HCT116 (cell line): ENCODE measurements at regions not wholly inside any gene's neighbourhood (a gene's known extent, or its start where the extent isn't known, plus 50 kb on each side); places are given as distances from the start of the nearest gene placed in this dataset.
"Not testable (repeated sequence)": the region's sequence is repeated elsewhere in the genome, so short reads cannot be mapped to it uniquely, and the experiment has no call there.

ENCODE experiments used
- ATAC-seq: fragments of 200-7000 bp; cut with Tn5 transposase; 2 replicates; pipeline ENCODE4 v1.9.1; 2020; ENCODE audit warnings: mild to moderate bottlenecking, moderate library complexity
- BruUV-seq: library from RNA; stranded (reverse); fragments of 400-500 nt; replicated peaks from 2 replicates; lab custom pipeline; 2021; lab: Mats Ljungman, UMichigan
- CTCF ChIA-PET: fragments of 300-600 bp; sonication (Branson Sonifier 250); formaldehyde crosslinking; loops from one replicate; lab custom pipeline; 2021; ENCODE audit warnings: antibody characterized with exemption; lab: Charles Lee
- POLR2A ChIA-PET: fragments of 300-600, 350-600 bp; sonication (Branson Sonifier 250); formaldehyde crosslinking; loops from one replicate; lab custom pipeline; 2021; ENCODE audit warnings: antibody characterized with exemption; lab: Charles Lee
- RAD21 ChIA-PET, 2 experiments: fragments of 300-600 bp; sonication (Branson Sonifier 250); formaldehyde crosslinking; loops; one replicate each; lab custom pipeline; 2023; ENCODE audit warnings: low total read pairs in 2 of 2; ENCODE audit not compliant: uncharacterized antibody in 2 of 2, unreplicated experiment in 2 of 2, low non-redundant PET in 1 of 2; lab: Charles Lee
- DNase-seq: peaks from one replicate; pipeline ENCODE4 v3.0.0-alpha.2; 2010; ENCODE audit warnings: low read depth, low spot score
- H2AFZ ChIP-seq: fragments of 200-600 bp; shearing (Covaris generic), sonication (generic); 2 replicates; pipeline ENCODE4 v1.6.1; 2017; ENCODE audit warnings: low read depth, mixed run types, mixed read lengths, antibody characterized with exemption, low read length; ENCODE audit not compliant: poor library complexity, severe bottlenecking
- H3K27ac ChIP-seq: 2 replicates; pipeline ENCODE4 v1.5.1; 2012; ENCODE audit warnings: low read depth, low read length
- H3K27me3 ChIP-seq: fragments of 200-600 bp; sonication (generic); 2 replicates; pipeline ENCODE4 v1.6.1; 2016; ENCODE audit warnings: mixed run types, low read length, mixed read lengths; ENCODE audit not compliant: insufficient read depth
- H3K36me3 ChIP-seq, 2 experiments: fragments of 200-500 bp in 1 of 2; fragments of 200-600 bp in 1 of 2; sonication (Bioruptor generic) in 1 of 2; sonication (generic) in 1 of 2; 2 replicates each; pipeline versions ENCODE4 v1.5.1 to v1.6.1; 2014 to 2016; ENCODE audit warnings: low read length in 2 of 2, inconsistent platforms in 1 of 2, mixed read lengths in 1 of 2, mixed run types in 1 of 2; ENCODE audit not compliant: insufficient read depth in 2 of 2, control insufficient read depth in 1 of 2
- H3K4me1 ChIP-seq, 2 experiments: fragments of 200-600 bp in 1 of 2; sonication (generic) in 1 of 2; 2 replicates each; pipeline versions ENCODE4 v1.5.1 to v1.6.1; 2012 to 2017; ENCODE audit warnings: low read length in 2 of 2, inconsistent platforms in 1 of 2, mild to moderate bottlenecking in 1 of 2, mixed read lengths in 1 of 2, mixed run types in 1 of 2, moderate library complexity in 1 of 2; ENCODE audit not compliant: insufficient read depth in 2 of 2, control insufficient read depth in 1 of 2
- H3K4me2 ChIP-seq: fragments of 200-600 bp; sonication (generic); 2 replicates; pipeline ENCODE4 v1.6.1; 2017; ENCODE audit warnings: mixed run types, low read length, mixed read lengths
- H3K4me3 ChIP-seq, 2 experiments: fragments of 200-600 bp in 1 of 2; sonication (generic) in 1 of 2; replicated peaks in 1 of 2; 2 replicates each; pipeline ENCODE4 v1.5.1; 2011 to 2016; ENCODE audit warnings: low read length in 2 of 2, control low read depth in 1 of 2, low read depth in 1 of 2, mild to moderate bottlenecking in 1 of 2, mixed read lengths in 1 of 2, mixed run types in 1 of 2
- H3K79me2 ChIP-seq: fragments of 200-600 bp; sonication (generic); 2 replicates; pipeline ENCODE4 v1.6.1; 2017; ENCODE audit warnings: mild to moderate bottlenecking, mixed run types, low read length, moderate library complexity, mixed read lengths; ENCODE audit not compliant: insufficient read depth
- H3K9ac ChIP-seq: fragments of 200-600 bp; sonication (generic); 2 replicates; pipeline ENCODE4 v1.6.1; 2016; ENCODE audit warnings: low read length, mixed read lengths
- H3K9me2 ChIP-seq: fragments of 200-600 bp; sonication (generic), shearing (Covaris generic); 2 replicates; pipeline ENCODE4 v1.6.1; 2017; ENCODE audit warnings: mixed run types, mild to moderate bottlenecking, moderate library complexity; ENCODE audit not compliant: insufficient read depth
- H3K9me3 ChIP-seq, 2 experiments: fragments of 200-500 bp in 1 of 2; fragments of 200-600 bp in 1 of 2; sonication (Bioruptor generic) in 1 of 2; sonication (generic) in 1 of 2; 2 replicates each; pipeline ENCODE4 v1.6.1; 2014 to 2017; ENCODE audit warnings: low read length in 2 of 2, mixed read lengths in 2 of 2, inconsistent platforms in 1 of 2, low read depth in 1 of 2, mild to moderate bottlenecking in 1 of 2, mixed run types in 1 of 2, moderate library complexity in 1 of 2; ENCODE audit not compliant: control insufficient read depth in 1 of 2, insufficient read depth in 1 of 2
- H4K20me1 ChIP-seq: fragments of 200-600 bp; sonication (generic), shearing (Covaris generic); 2 replicates; pipeline ENCODE4 v1.6.1; 2017; ENCODE audit warnings: mixed run types, mild to moderate bottlenecking, moderate library complexity; ENCODE audit not compliant: insufficient read depth
- CEBPB ChIP-seq: IDR thresholded peaks from 2 replicates; pipeline ENCODE4 v1.6.1; 2012; ENCODE audit warnings: low read depth
- CTCF ChIP-seq, 3 experiments: fragments of 200-600 bp in 1 of 3; sonication (generic) in 1 of 3; IDR thresholded peaks in 2 of 3; conservative IDR thresholded peaks in 1 of 3; 2 replicates each; pipeline ENCODE4 v1.5.1; 2012 to 2017; ENCODE audit warnings: low read depth in 2 of 3, low read length in 2 of 3, antibody characterized with exemption in 1 of 3, borderline replicate concordance in 1 of 3, control low read depth in 1 of 3, mild to moderate bottlenecking in 1 of 3, mixed read lengths in 1 of 3, mixed run types in 1 of 3, moderate library complexity in 1 of 3; ENCODE audit not compliant: insufficient read depth in 1 of 3
- EGR1 ChIP-seq: IDR thresholded peaks from 2 replicates; pipeline ENCODE4 v1.6.1; 2012; ENCODE audit warnings: low read depth
- ELF1 ChIP-seq: IDR thresholded peaks from 2 replicates; pipeline ENCODE4 v1.6.1; 2012; ENCODE audit warnings: low read depth, borderline replicate concordance
- EZH2 ChIP-seq: fragments of 200-600 bp; sonication (generic); IDR thresholded peaks from 2 replicates; pipeline ENCODE4 v1.6.1; 2017; ENCODE audit warnings: antibody characterized with exemption, mixed run types
- EZH2phosphoT487 ChIP-seq: fragments of 200-600 bp; IDR thresholded peaks from 2 replicates; pipeline ENCODE4 v1.6.1; 2018; ENCODE audit warnings: antibody characterized with exemption, borderline replicate concordance
- FOSL1 ChIP-seq: IDR thresholded peaks from 2 replicates; pipeline ENCODE4 v1.6.1; 2012; ENCODE audit warnings: low read depth
- JUND ChIP-seq: IDR thresholded peaks from 2 replicates; pipeline ENCODE4 v1.6.1; 2012
- POLR2A ChIP-seq: IDR thresholded peaks from 2 replicates; pipeline ENCODE4 v1.7.0; 2011; ENCODE audit warnings: borderline replicate concordance; ENCODE audit not compliant: insufficient read depth, insufficient read length; ENCODE audit errors: extremely low read depth
- POLR2AphosphoS5 ChIP-seq: IDR thresholded peaks from 2 replicates; pipeline ENCODE4 v1.6.1; 2011; ENCODE audit warnings: mild to moderate bottlenecking, low read depth, low read length, moderate library complexity
- RAD21 ChIP-seq: IDR thresholded peaks from 2 replicates; pipeline ENCODE4 v1.6.1; 2012; ENCODE audit warnings: low read depth, mild to moderate bottlenecking
- SP1 ChIP-seq: IDR thresholded peaks from 2 replicates; pipeline ENCODE4 v1.6.1; 2012; ENCODE audit warnings: low read depth
- SRF ChIP-seq: IDR thresholded peaks from 2 replicates; pipeline ENCODE4 v1.6.1; 2012; ENCODE audit warnings: low read depth
- YY1 ChIP-seq: IDR thresholded peaks from 2 replicates; pipeline ENCODE4 v1.6.1; 2011; ENCODE audit warnings: low read length, low read depth, moderate library complexity, mild to moderate bottlenecking; ENCODE audit not compliant: insufficient replicate concordance; ENCODE audit errors: extremely low read depth
- ZFX ChIP-seq: fragments of 450-650 bp; IDR thresholded peaks from 2 replicates; pipeline ENCODE4 v1.6.1; 2017
- intact Hi-C: fragments of 100-400 bp; cut with micrococcal nuclease; formaldehyde crosslinking; loops from 2 replicates; pipeline ENCODE4 v1.10.0; 2022
- TF ChIP-seq, protein P1 (sequence below): IDR thresholded peaks from 2 replicates; pipeline ENCODE4 v1.6.1; 2012
- TF ChIP-seq, protein P2 (sequence below): IDR thresholded peaks from 2 replicates; pipeline ENCODE4 v1.6.1; 2012

- Histone ChIP-seq H3K4me1 (no peaks in the 10 kb centered on the region), H3K4me3 (no peak overlapping the region), H3K27me3 (no peaks in the 10 kb centered on the region), H3K36me3 (no peaks in the 10 kb centered on the region), H3K9me3 (no peaks in the 10 kb centered on the region), H3K9ac (no peak overlapping the region), H4K20me1 (no peaks in the 10 kb centered on the region), H3K27ac (no peak overlapping the region), H3K4me2 (no peak overlapping the region), H3K9me2 (no peaks in the 10 kb centered on the region), H3K79me2 (no peaks in the 10 kb centered on the region), H2AFZ (no peak overlapping the region)
- no peak for TF ChIP-seq CTCF (IDR thresholded peaks at IDR 0.05 in 2 of 3, conservative IDR thresholded peaks at IDR 0.05 in 1 of 3; ENCODE audit: borderline replicate concordance in 1 of 3, insufficient read depth in 1 of 3, low read depth in 2 of 3, low read length in 2 of 3)
- TF ChIP-seq EGR1, result no peak
- no peak for TF ChIP-seq SP1
- TF ChIP-seq SRF, result no peak
- no peak for TF ChIP-seq ELF1
- TF ChIP-seq RAD21, result no peak
- TF ChIP-seq, protein P1, sequence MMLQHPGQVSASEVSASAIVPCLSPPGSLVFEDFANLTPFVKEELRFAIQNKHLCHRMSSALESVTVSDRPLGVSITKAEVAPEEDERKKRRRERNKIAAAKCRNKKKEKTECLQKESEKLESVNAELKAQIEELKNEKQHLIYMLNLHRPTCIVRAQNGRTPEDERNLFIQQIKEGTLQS, result no peak
- no peak for TF ChIP-seq JUND
- no peak for TF ChIP-seq FOSL1
- no peak for TF ChIP-seq POLR2AphosphoS5
- TF ChIP-seq EZH2, result no peak
- no peak for TF ChIP-seq POLR2A
- TF ChIP-seq, protein P2, sequence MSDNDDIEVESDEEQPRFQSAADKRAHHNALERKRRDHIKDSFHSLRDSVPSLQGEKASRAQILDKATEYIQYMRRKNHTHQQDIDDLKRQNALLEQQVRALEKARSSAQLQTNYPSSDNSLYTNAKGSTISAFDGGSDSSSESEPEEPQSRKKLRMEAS, result no peak
- no peak for TF ChIP-seq YY1
- no peak for TF ChIP-seq CEBPB
- no peak for TF ChIP-seq ZFX
- no peak for TF ChIP-seq EZH2phosphoT487
- intact Hi-C loops, result no loop called here
- DNase-seq, result no peak
- POLR2A ChIA-PET, result no interaction called here
- no peak for ATAC-seq
- RAD21 ChIA-PET, result no interaction called here
- BruUV-seq, result no TSS peak
- CTCF ChIA-PET, result no interaction called here
Observed at GRCh38 chr12:89267404-89267803, 84.9 kb downstream of the DUSP6 start.

GRCh38 chr12:89266574-89267188 lies 85.6 kb downstream of the DUSP6 start:
- H4K20me1 ChIP-seq, H3K9ac ChIP-seq, CTCF ChIA-PET, H3K9me3 ChIP-seq, H3K36me3 ChIP-seq, H3K27ac ChIP-seq, DNase-seq, H3K9me2 ChIP-seq, H3K4me2 ChIP-seq, POLR2A ChIA-PET, H3K27me3 ChIP-seq, RAD21 ChIA-PET, intact Hi-C loops, H3K4me3 ChIP-seq, H2AFZ ChIP-seq, H3K79me2 ChIP-seq, ATAC-seq, BruUV-seq, H3K4me1 ChIP-seq: not testable (repeated sequence)
